GM19035 (cell line): ENCODE measurements at regions not wholly inside any gene's neighbourhood (a gene's known extent, or its start where the extent isn't known, plus 50 kb on each side); places are given as distances from the start of the nearest gene placed in this dataset.
A peak's percentile ranks its signal among the peaks of the same experiment; 100 is the strongest.

Experiments used
- ATAC-seq: cut with Tn5 transposase; IDR thresholded peaks from one replicate; pipeline ENCODE4 v1.9.1; 2021; ENCODE audit not compliant: unreplicated experiment

- ATAC-seq, result no peak
Observed at GRCh38 chr5:159453209-159453608, 122.9 kb upstream of the IL12B start.

GRCh38 chr5:159456261-159456660 is 126.0 kb upstream of the IL12B start:
- no peak for ATAC-seq

GRCh38 chr5:159456722-159457465 is 126.6 kb upstream of the IL12B start:
- peak; percentile 83 for ATAC-seq

- ATAC-seq, result peak; percentile 46
Observed at GRCh38 chr5:159458217-159458711, 128.0 kb upstream of the IL12B start.

- no peak for ATAC-seq
Observed at GRCh38 chr5:159459132-159459627, 128.9 kb upstream of the IL12B start.

DNA sequence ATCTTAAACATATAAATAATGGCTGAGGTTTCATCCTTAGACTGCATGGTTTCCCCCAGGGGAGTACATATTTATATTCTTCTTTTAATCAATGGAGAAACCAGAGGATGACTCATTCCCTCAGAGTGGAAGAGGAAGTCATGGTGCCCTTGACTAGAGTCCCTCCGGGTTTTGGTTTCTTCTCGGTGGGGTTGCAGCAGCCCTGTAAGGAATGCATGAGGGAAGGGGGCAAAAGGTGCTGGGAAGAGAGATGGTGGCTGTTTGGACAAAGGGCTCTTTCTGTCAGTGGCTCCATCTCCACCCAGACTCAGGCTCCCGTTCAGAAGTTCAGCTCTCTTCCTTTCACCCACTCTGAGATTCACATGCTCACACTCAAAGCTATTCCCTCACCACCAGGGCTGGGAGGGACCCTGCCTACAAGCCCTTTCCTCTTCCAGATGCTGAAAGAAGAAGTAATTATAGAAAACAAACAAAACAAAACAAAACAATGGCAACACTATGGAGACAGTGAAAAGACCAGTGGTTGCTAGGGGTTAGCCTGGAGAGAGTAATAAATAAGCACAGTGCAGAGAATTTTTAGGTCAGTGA is 129.8 kb upstream of the IL12B start:
- no peak for ATAC-seq

- no peak for ATAC-seq
Observed at GRCh38 chr5:159463590-159464321, 133.5 kb upstream of the IL12B start.

- no peak for ATAC-seq
Observed at GRCh38 chr5:159465604-159466003, 135.3 kb upstream of the IL12B start.

GRCh38 chr5:159467666-159468065 is 137.4 kb upstream of the IL12B start:
- ATAC-seq, result no peak

GRCh38 chr5:159469496-159470372 is 139.4 kb upstream of the IL12B start:
- no peak for ATAC-seq

GRCh38 chr5:159471904-159472303 is 141.6 kb upstream of the IL12B start:
- ATAC-seq, result no peak

- ATAC-seq, result no peak
Observed at GRCh38 chr5:159475026-159475425, 144.7 kb upstream of the IL12B start.

DNA sequence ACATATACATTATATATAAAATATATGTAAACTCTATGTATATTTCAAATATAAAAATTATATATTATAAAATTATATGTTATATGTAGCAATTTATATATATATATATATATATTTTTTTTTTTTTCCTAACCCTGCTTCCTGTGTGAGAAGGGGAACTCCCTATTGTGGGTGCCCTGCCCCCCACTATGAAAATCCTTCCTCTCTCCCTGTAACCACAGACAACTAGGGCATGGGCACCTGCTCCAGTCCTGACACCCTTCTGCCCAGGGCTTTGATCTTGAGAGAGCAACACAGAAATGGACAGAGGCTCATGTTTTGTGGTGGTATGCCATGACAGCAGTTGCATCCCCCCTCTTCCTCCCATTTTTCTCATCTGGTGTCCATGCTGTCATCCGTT is 148.7 kb upstream of the IL12B start:
- ATAC-seq, result no peak

DNA sequence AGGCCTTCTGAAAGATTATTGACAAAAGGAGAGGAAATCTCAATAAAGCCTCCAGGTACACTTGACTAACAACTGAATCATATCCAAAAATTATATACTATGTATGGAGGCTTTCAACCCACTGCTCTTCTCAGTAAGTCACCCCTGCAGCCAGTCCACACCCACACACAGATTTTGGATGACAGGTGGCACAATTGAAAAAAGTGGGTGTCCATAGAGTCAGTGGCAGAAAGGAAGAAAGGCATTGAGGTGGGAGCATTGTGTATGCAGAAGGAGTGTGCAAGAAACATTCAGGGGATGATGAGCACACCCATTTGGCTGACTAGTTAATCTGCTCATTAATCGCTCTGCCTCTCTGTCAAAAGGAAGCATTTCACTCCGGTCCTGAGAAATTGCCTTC is 150.6 kb upstream of the IL12B start:
- ATAC-seq, result no peak

DNA sequence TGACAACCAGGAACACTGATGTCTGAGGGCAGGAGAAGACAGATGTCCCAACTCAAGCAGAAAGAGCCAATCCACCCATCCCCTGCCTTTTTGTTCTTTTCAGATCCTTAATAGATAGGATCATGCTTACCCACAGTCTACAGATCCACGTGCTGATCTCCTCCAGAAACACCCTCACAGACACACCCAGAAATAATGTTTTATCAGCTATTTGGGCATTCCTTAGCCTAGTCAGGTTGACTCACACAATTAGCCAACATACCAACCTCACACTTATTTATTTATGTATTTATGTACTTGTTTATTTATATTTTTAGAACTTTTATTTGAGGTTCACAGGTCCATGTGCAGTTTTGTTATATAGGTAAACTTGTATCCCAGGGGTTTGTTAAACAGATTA is 151.5 kb upstream of the IL12B start:
- ATAC-seq, result no peak

DNA sequence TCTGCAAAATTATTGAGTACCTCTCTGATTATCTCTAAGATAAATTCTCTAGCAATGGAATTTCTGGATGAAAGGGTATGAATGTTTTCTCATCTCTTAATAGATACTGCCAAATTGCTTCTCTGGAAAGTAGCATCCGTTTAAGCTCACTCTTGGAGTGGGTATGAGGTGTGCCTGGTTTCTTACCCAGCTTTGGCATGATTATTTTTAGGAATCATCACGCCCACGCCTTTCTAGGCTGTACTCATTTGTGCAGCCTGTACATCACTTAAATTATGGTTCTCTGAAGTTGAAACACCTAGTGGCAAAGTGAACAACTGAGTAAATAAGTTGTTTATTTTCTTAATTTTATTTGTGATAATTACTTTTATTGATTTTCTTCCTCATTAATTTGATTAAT is 156.5 kb upstream of the IL12B start:
- ATAC-seq, result no peak

DNA sequence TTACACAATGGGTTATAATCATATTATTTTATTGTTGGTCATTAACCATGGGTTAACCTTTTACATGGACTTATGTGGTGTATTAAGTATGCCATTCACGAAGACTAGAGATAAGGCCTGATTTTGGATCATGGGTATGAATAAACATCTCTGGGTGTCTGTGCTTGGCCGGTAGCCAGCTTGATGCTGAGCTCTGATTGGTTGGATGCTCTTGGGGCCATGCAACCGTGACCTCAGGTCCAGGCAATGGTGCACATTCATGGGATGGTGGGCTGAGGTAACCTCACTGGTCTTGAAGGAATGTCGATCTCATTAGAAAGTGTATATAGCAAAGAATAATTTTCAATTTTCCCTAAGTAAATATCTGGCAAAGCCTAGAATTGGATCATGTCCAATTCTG is 158.2 kb upstream of the IL12B start:
- ATAC-seq, result no peak

- no peak for ATAC-seq
Observed at GRCh38 chr5:159489779-159490178, 159.5 kb upstream of the IL12B start.

DNA sequence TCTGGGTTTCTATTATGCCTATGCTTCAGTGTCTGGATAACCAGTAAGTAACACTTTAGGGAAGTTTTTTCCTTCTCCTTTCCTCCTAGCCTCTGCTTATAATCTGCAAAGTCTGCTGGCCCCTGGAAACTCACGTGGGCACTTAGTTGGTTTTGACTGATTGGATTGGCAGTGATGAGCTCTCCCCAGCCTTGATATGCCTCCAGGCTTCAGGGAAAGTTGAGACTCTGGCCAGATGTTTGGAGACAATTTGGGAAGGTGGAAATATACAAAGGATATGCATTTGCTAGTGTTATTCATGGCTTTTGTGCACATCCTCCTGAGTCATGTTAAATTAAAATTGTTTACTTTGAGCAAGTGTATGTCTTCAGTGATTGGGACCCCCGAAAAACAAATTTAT is 160.2 kb upstream of the IL12B start:
- no peak for ATAC-seq

DNA sequence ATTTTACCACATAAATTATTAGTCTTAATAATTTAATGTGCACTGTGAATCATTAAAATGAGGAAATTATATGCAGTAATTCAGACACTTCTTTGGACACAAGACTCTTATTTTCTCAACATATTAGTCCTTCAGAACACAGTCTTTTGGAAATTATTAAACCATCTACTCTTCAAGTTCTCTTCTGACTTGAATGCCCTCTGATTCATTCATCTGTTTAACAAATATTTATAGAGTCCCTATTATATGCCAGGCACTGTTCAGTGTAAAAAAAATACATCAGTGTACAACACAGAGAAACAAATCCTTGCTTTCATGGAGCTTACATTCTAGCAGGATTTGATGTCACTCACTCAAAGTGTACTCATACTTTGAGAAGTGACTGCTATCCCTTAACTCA is 163.4 kb upstream of the IL12B start:
- no peak for ATAC-seq

DNA sequence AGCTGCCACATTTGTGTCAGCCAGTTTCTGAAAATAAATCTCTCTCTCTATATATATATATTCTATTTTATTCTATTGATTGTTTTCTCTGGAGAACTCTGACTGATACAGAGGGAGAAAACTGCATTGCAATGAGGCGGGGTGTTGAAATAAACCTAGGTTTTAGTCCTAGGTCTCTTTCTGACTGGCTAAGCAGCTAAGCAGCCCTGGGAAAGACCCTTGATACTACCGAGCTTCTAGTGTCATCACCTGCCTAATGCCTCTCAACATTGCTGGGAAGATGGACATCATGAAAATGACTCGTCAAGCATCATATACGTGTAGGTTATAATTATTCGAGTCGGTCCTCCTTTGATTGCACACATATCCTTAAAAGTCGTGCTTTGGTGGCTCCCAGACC is 166.5 kb upstream of the IL12B start:
- ATAC-seq, result no peak
